ENCODE measurements at regions not wholly inside any gene's neighbourhood (a gene's known extent, or its start where the extent isn't known, plus 50 kb on each side); places are given as distances from the start of the nearest gene placed in this dataset.

- DNase-seq (ENCODE audit: low read depth in 3 of 3, low spot score in 2 of 3): no peak
Observed at GRCh38 chr1:101652484-101652883, 344.2 kb downstream of the OLFM3 start.

GRCh38 chr1:101653482-101653946, 343.2 kb downstream of the OLFM3 start:
- DNase-seq (ENCODE audit: low read depth in 3 of 3, low spot score in 2 of 3): no peak

GRCh38 chr1:101664726-101665125, 332.0 kb downstream of the OLFM3 start:
- DNase-seq (ENCODE audit: low read depth in 3 of 3, low spot score in 2 of 3): no peak

GRCh38 chr1:101667761-101668160, 329.0 kb downstream of the OLFM3 start:
- no peak for DNase-seq (ENCODE audit: low read depth in 3 of 3, low spot score in 2 of 3)

GRCh38 chr1:101683136-101683535, 313.6 kb downstream of the OLFM3 start:
- no peak for DNase-seq (ENCODE audit: low read depth in 3 of 3, low spot score in 2 of 3)

- no peak for DNase-seq (ENCODE audit: low read depth in 3 of 3, low spot score in 2 of 3)
Observed at GRCh38 chr1:101683561-101683960, 313.2 kb downstream of the OLFM3 start.

- no peak for DNase-seq (ENCODE audit: low read depth in 3 of 3, low spot score in 2 of 3)
Observed at GRCh38 chr1:101697072-101697471, 299.7 kb downstream of the OLFM3 start.

GRCh38 chr1:101698681-101699080, 298.0 kb downstream of the OLFM3 start:
- no peak for DNase-seq (ENCODE audit: low read depth in 3 of 3, low spot score in 2 of 3)

- no peak for DNase-seq (ENCODE audit: low read depth in 3 of 3, low spot score in 2 of 3)
Observed at GRCh38 chr1:101704895-101705294, 291.8 kb downstream of the OLFM3 start.

GRCh38 chr1:101706366-101706765, 290.4 kb downstream of the OLFM3 start:
- no peak for DNase-seq (ENCODE audit: low read depth in 3 of 3, low spot score in 2 of 3)

GRCh38 chr1:101709721-101710120, 287.0 kb downstream of the OLFM3 start:
- DNase-seq (ENCODE audit: low read depth in 3 of 3, low spot score in 2 of 3): no peak

GRCh38 chr1:101713760-101714159, 283.0 kb downstream of the OLFM3 start:
- no peak for DNase-seq (ENCODE audit: low read depth in 3 of 3, low spot score in 2 of 3)

GRCh38 chr1:101723415-101723814, 273.3 kb downstream of the OLFM3 start:
- no peak for DNase-seq (ENCODE audit: low read depth in 3 of 3, low spot score in 2 of 3)

GRCh38 chr1:101728029-101728428, 268.7 kb downstream of the OLFM3 start:
- DNase-seq (ENCODE audit: low read depth in 3 of 3, low spot score in 2 of 3): no peak

- no peak for DNase-seq (ENCODE audit: low read depth in 3 of 3, low spot score in 2 of 3)
Observed at GRCh38 chr1:101730559-101730958, 266.2 kb downstream of the OLFM3 start.

- no peak for DNase-seq (ENCODE audit: low read depth in 3 of 3, low spot score in 2 of 3)
Observed at GRCh38 chr1:101732261-101732660, 264.5 kb downstream of the OLFM3 start.

- no peak for DNase-seq (ENCODE audit: low read depth in 3 of 3, low spot score in 2 of 3)
Observed at GRCh38 chr1:101733340-101733739, 263.4 kb downstream of the OLFM3 start.

GRCh38 chr1:101738475-101738874, 258.3 kb downstream of the OLFM3 start:
- no peak for DNase-seq (ENCODE audit: low read depth in 3 of 3, low spot score in 2 of 3)

GRCh38 chr1:101739146-101739545, 257.6 kb downstream of the OLFM3 start:
- DNase-seq (ENCODE audit: low read depth in 3 of 3, low spot score in 2 of 3): no peak

GRCh38 chr1:101739826-101740330, 256.8 kb downstream of the OLFM3 start:
- DNase-seq (ENCODE audit: low read depth in 3 of 3, low spot score in 2 of 3): no peak

GRCh38 chr1:101741910-101742309, 254.8 kb downstream of the OLFM3 start:
- DNase-seq (ENCODE audit: low read depth in 3 of 3, low spot score in 2 of 3): no peak

- no peak for DNase-seq (ENCODE audit: low read depth in 3 of 3, low spot score in 2 of 3)
Observed at GRCh38 chr1:101742509-101742908, 254.2 kb downstream of the OLFM3 start.

GRCh38 chr1:101745551-101746270, 251.0 kb downstream of the OLFM3 start:
- DNase-seq (ENCODE audit: low read depth in 3 of 3, low spot score in 2 of 3): no peak

All from right renal cortex interstitium (tissue), 3 donors.